ENCODE measurements at regions not wholly inside any gene's neighbourhood (a gene's known extent, or its start where the extent isn't known, plus 50 kb on each side); places are given as distances from the start of the nearest gene placed in this dataset.

DNA sequence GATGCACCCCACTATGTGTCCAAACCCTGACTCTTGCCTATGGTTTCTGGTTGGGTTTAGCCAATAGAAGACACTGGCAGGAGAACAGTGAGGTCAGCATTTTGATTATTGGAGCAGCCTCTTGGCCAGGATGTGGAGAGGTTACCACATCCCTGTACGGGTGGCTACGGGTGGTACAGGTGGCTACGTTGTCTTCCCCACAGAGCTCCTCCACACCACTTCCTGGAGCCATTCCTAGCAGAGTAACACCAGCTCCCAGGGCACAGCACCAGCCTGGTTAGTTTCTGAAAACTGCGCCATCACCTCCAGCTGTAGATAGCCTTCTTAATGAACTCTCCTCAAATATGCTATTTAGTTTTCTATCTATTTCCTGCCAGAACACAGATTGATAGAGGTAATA is 445.2 kb downstream of the INHBA start:
- H3K36me3 Mint-ChIP-seq (ENCODE audit: insufficient read depth in 1 of 3, low read depth in 3 of 3) = no peaks in the 10 kb centered on the region; a peak in 1 of 7 replicates
- H3K79me1 ChIP-seq (ENCODE audit: insufficient read depth, low read depth, low read length, poor library complexity, severe bottlenecking) = no peaks in the 10 kb centered on the region
- H2BK20ac ChIP-seq (ENCODE audit: low read depth, low read length, poor library complexity, severe bottlenecking) = no peak overlapping the region
- TF ChIP-seq, protein P1, sequence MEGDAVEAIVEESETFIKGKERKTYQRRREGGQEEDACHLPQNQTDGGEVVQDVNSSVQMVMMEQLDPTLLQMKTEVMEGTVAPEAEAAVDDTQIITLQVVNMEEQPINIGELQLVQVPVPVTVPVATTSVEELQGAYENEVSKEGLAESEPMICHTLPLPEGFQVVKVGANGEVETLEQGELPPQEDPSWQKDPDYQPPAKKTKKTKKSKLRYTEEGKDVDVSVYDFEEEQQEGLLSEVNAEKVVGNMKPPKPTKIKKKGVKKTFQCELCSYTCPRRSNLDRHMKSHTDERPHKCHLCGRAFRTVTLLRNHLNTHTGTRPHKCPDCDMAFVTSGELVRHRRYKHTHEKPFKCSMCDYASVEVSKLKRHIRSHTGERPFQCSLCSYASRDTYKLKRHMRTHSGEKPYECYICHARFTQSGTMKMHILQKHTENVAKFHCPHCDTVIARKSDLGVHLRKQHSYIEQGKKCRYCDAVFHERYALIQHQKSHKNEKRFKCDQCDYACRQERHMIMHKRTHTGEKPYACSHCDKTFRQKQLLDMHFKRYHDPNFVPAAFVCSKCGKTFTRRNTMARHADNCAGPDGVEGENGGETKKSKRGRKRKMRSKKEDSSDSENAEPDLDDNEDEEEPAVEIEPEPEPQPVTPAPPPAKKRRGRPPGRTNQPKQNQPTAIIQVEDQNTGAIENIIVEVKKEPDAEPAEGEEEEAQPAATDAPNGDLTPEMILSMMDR (conservative IDR thresholded peaks at IDR 0.05) = no peak
- H3K14ac ChIP-seq (ENCODE audit: insufficient read depth, low read length) = no peak overlapping the region
- no peak overlapping the region for H2BK5ac ChIP-seq (ENCODE audit: insufficient read length, low read length)
- H3K9ac ChIP-seq (ENCODE audit: extremely low read depth, insufficient read length, low read length) = no peak overlapping the region
- no peak overlapping the region for H3K4me2 ChIP-seq (ENCODE audit: insufficient read depth, insufficient read length, low read length)
- H3K27ac Mint-ChIP-seq = no peak overlapping the region
- no peak overlapping the region for H4K8ac ChIP-seq (replicated peaks; ENCODE audit: insufficient read length, low read depth, low read length)
- peaks cover 6 to 12% of the 10 kb centered on the region in 2 experiments for H3K4me1 Mint-ChIP-seq
- H3T11ph ChIP-seq (ENCODE audit: low read length) = no peak overlapping the region
- H3K4me3 Mint-ChIP-seq = no peak overlapping the region
- no peaks in the 10 kb centered on the region for H3K79me2 ChIP-seq (ENCODE audit: insufficient read depth, low read length)
- no peak overlapping the region for H3K27ac ChIP-seq (ENCODE audit: insufficient read length, low read depth, low read length)
- no peak overlapping the region for H4K91ac ChIP-seq (ENCODE audit: insufficient read length, low read depth, low read length)
- no peak overlapping the region for H2BK15ac ChIP-seq (ENCODE audit: low read depth, low read length)
- WGBS (ENCODE audit: extremely low coverage, insufficient read length, low lambda C conversion rate) = no CpG with 5 or more reads among the region's 4 CpGs
- H2AK5ac ChIP-seq (ENCODE audit: insufficient read length, low read length) = no peak overlapping the region
- H3K18ac ChIP-seq (ENCODE audit: insufficient read length, low read depth, low read length) = no peak overlapping the region
- no peaks in the 10 kb centered on the region for H4K20me1 ChIP-seq (ENCODE audit: control insufficient read depth, insufficient read depth, insufficient read length)
- H3K23me2 ChIP-seq (ENCODE audit: insufficient read length, low read depth, low read length, poor library complexity, severe bottlenecking) = no peaks in the 10 kb centered on the region
- H3K9me3 ChIP-seq (ENCODE audit: control insufficient read depth, low read depth, low read length) = no peaks in the 10 kb centered on the region
- H2BK120ac ChIP-seq (ENCODE audit: low read depth, low read length, poor library complexity, severe bottlenecking) = no peak overlapping the region
- no peak overlapping the region for H4K5ac ChIP-seq (ENCODE audit: insufficient read length, low read depth, low read length)
- H2AFZ ChIP-seq (ENCODE audit: low read length) = no peak overlapping the region
- no peaks in the 10 kb centered on the region; the same call in 1 of the 2 replicates for H3K27me3 Mint-ChIP-seq (ENCODE audit: low read depth)
- no peak overlapping the region for H3K23ac ChIP-seq (ENCODE audit: insufficient read length, low read depth, low read length)
- no peak overlapping the region for H2BK12ac ChIP-seq (ENCODE audit: insufficient read length, low read depth, low read length)
- H3K4me1 ChIP-seq (ENCODE audit: insufficient read depth, low read length) = no peaks in the 10 kb centered on the region; the same call in 1 of the 2 replicates
- DNase-seq = no peak
- no peaks in the 10 kb centered on the region for H3K27me3 ChIP-seq (ENCODE audit: insufficient read depth, low read length)
- H3K9me3 Mint-ChIP-seq = no peaks in the 10 kb centered on the region
- no peak overlapping the region for H3K4ac ChIP-seq (ENCODE audit: low read depth, low read length)
- H3K56ac ChIP-seq (ENCODE audit: insufficient read length, low read depth, low read length) = no peak overlapping the region

Data from H9 (cell line).